ENCODE measurements at regions not wholly inside any gene's neighbourhood (a gene's known extent, or its start where the extent isn't known, plus 50 kb on each side); places are given as distances from the start of the nearest gene placed in this dataset.

GRCh38 chr12:22794017-22794416 is 169.0 kb downstream of the ETNK1 start:
- TF ChIP-seq CTCF (conservative IDR thresholded peaks at IDR 0.05; ENCODE audit: control insufficient read depth, insufficient read depth, low read depth, low read length): no peak
- DNase-seq (ENCODE audit: low read depth): no peak
- H3K4me3 ChIP-seq (ENCODE audit: control insufficient read depth, low read depth, low read length): no peak overlapping the region

DNA sequence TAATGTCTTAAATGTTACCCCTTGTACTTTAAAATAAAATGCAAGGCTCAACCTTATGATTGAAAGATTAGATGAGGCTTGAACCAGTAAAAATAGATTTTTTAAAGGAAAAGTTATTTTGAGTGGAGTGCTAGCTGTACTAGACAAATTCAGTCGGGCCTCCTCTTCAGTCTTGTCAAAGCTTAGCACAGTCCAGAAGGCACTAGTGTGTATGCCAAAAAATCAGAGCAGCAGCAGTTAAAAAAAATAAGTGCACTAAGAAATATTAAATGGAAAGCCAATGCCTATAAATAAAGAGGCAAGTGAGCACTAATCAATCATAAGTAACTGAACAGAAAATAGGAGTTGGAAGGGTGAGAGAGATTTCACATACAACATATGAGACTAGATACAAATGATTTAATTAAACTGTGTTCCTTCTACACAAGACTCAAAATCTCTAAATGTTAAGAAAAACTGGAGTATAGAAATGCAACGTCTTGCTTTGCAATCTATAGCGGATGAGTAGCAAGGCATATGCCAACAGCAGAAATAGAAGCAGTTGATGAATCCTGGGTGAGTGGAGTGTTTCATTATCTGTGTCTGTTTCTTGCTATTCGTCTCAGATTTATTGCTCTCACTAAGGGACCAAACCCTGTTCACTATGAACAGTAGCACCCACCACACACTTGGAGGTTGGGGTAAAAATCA is 172.1 kb downstream of the ETNK1 start:
- no peak overlapping the region for H3K4me3 ChIP-seq (ENCODE audit: control insufficient read depth, low read depth, low read length)
- DNase-seq (ENCODE audit: low read depth): no peak
- no peak for TF ChIP-seq CTCF (conservative IDR thresholded peaks at IDR 0.05; ENCODE audit: control insufficient read depth, insufficient read depth, low read depth, low read length)

- no peak for DNase-seq (ENCODE audit: low read depth)
- no peak for TF ChIP-seq CTCF (conservative IDR thresholded peaks at IDR 0.05; ENCODE audit: control insufficient read depth, insufficient read depth, low read depth, low read length)
- H3K4me3 ChIP-seq (ENCODE audit: control insufficient read depth, low read depth, low read length): no peak overlapping the region
Measured at GRCh38 chr12:22797701-22798100, 172.7 kb downstream of the ETNK1 start.

GRCh38 chr12:22798116-22798515 is 173.1 kb downstream of the ETNK1 start:
- no peak for TF ChIP-seq CTCF (conservative IDR thresholded peaks at IDR 0.05; ENCODE audit: control insufficient read depth, insufficient read depth, low read depth, low read length)
- DNase-seq (ENCODE audit: low read depth): no peak

GRCh38 chr12:22799503-22799902 is 174.5 kb downstream of the ETNK1 start:
- DNase-seq (ENCODE audit: low read depth): no peak
- H3K4me3 ChIP-seq (ENCODE audit: control insufficient read depth, low read depth, low read length): no peak overlapping the region
- TF ChIP-seq CTCF (conservative IDR thresholded peaks at IDR 0.05; ENCODE audit: control insufficient read depth, insufficient read depth, low read depth, low read length): no peak

More at GRCh38 chr12:22798116-22798515, 173.1 kb downstream of the ETNK1 start:
- no peak overlapping the region for H3K4me3 ChIP-seq (ENCODE audit: control insufficient read depth, low read depth, low read length)

DNA sequence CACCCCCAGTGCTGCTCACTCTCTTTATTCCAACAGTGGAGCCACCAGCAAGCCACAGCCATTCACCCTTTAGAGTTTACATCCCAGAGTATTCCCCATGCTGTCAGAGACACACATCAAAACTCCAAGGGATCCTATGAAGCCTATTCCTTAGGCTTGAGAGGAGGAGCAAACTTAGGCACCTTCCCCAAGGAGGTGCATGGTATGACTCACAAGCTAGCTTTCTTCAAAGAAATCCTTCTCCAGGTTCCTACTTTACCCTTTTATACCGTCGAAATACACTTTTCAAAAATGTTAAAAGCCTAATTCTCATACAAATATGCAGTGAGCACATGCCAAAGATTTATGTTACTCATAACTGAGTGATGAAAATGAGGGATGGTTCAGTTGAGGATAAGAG is 175.4 kb downstream of the ETNK1 start:
- DNase-seq (ENCODE audit: low read depth): no peak
- no peak overlapping the region for H3K4me3 ChIP-seq (ENCODE audit: control insufficient read depth, low read depth, low read length)
- TF ChIP-seq CTCF (conservative IDR thresholded peaks at IDR 0.05; ENCODE audit: control insufficient read depth, insufficient read depth, low read depth, low read length): no peak

Measured in fibroblast of mammary gland (primary cell).